ENCODE measurements at regions not wholly inside any gene's neighbourhood (a gene's known extent, or its start where the extent isn't known, plus 50 kb on each side); places are given as distances from the start of the nearest gene placed in this dataset.

DNA sequence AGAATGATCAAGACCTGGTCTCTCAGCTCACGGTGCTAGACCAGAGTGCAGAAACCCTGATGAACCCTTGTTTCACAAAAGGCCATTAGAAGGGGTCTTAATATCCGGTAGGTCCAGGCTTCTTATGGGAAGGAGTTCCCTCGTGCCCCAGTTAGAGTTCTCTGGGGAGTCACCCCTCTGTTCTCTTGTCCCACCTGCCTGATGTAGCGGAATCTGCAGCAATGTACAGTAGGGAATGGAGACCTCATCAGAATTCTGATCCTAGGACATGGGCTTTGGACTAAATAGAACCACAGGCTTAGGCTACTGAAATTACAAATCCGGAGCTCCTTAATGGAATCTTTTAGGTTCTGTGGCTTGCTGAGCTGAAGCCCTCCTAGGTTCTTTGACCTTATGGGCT, 243.6 kb upstream of the IRX2 start:
- DNase-seq (ENCODE audit: low spot score): no peak
- in situ Hi-C loops (cut with MboI; ENCODE audit: low sequenced_read_pairs, unreplicated experiment): no loop called here
- TF ChIP-seq, protein P1, sequence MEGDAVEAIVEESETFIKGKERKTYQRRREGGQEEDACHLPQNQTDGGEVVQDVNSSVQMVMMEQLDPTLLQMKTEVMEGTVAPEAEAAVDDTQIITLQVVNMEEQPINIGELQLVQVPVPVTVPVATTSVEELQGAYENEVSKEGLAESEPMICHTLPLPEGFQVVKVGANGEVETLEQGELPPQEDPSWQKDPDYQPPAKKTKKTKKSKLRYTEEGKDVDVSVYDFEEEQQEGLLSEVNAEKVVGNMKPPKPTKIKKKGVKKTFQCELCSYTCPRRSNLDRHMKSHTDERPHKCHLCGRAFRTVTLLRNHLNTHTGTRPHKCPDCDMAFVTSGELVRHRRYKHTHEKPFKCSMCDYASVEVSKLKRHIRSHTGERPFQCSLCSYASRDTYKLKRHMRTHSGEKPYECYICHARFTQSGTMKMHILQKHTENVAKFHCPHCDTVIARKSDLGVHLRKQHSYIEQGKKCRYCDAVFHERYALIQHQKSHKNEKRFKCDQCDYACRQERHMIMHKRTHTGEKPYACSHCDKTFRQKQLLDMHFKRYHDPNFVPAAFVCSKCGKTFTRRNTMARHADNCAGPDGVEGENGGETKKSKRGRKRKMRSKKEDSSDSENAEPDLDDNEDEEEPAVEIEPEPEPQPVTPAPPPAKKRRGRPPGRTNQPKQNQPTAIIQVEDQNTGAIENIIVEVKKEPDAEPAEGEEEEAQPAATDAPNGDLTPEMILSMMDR (IDR thresholded peaks at IDR 0.05; ENCODE audit: borderline replicate concordance, control extremely low read depth, extremely low read depth, insufficient read depth, missing control alignments): no peak

DNA sequence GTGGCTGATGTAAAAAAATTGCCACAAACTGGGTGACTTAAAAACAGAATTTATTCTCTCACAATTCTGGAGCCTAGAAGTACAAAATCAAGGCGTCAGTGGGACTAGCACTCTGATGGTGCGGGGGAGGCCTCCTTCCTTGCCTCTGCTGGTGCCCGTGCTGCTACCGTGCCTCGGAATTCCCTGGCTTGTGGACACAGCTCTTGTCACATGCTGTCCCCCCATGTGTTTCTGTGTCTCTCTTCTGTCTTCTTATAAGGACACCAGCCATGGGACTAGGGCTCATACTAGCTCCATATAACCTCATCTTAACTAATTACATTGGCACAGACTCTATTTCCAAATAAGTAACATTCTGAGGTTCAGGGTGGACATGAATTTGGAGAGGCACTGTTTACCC, 242.3 kb upstream of the IRX2 start:
- in situ Hi-C loops (cut with MboI; ENCODE audit: low sequenced_read_pairs, unreplicated experiment): no loop called here
- TF ChIP-seq, protein P1 (IDR thresholded peaks at IDR 0.05; ENCODE audit: borderline replicate concordance, control extremely low read depth, extremely low read depth, insufficient read depth, missing control alignments): no peak
- no peak for DNase-seq (ENCODE audit: low spot score)

DNA sequence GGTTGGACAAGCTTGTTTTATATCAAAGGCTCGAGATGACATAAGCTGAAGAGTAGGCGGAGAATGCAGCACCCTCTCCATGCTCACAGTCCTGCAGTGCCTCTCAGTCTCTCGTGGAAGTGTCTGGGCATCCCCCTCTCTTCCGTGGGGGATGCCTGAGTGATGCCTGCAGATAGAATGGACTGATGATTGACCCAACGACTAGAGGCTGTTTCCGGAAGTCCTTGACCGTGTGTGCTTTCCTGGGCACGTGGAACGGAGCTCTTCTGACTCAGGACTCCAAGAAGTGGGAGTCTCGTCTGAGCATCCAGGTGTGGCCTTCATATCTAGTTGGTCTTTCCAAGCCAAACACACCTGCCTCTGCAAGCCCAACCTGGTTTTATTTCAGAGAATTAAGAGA, 241.8 kb upstream of the IRX2 start:
- DNase-seq (ENCODE audit: low spot score): no peak
- TF ChIP-seq, protein P1 (IDR thresholded peaks at IDR 0.05; ENCODE audit: borderline replicate concordance, control extremely low read depth, extremely low read depth, insufficient read depth, missing control alignments): no peak
- in situ Hi-C loops (cut with MboI; ENCODE audit: low sequenced_read_pairs, unreplicated experiment): no loop called here

DNA sequence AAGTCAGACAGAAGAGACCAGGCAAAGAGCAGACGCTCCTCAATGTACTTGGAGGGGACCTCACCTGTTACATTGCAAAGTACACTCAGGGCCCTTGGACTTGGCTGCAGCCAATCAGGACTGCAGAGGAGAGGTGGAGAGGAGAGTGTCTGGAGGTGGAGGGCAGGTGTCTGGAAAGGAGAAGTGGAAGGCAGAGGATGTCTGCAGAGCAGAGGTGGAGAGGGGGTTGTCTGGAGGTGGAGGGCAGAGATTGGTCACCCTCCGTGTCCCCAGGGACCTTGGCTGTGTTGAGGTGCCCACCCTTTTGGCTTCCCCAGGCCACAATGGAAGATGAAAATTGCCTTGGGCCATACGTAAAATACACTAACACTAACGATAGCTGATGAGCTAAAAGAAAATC, 241.3 kb upstream of the IRX2 start:
- in situ Hi-C loops (cut with MboI; ENCODE audit: low sequenced_read_pairs, unreplicated experiment): no loop called here
- TF ChIP-seq, protein P1 (IDR thresholded peaks at IDR 0.05; ENCODE audit: borderline replicate concordance, control extremely low read depth, extremely low read depth, insufficient read depth, missing control alignments): no peak
- no peak for DNase-seq (ENCODE audit: low spot score)

DNA sequence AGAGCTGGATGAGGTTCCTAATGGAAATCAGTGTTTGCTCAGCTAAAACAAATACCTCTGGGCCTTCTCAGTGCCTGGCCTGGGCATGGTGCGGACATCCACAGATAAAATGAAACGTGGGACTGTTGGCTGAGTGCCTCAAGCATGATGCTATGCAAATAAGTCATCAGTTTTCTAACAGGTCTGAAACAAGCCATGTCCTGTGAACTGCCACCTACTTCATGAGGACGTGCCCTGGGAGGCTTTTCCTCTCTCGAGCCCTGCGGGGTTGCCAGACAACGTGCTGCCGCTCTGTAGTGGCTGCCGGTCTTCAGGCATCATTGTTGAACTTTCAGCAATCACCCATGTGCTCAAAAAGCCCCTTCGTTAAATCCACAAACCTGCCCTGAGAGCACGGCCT, 240.4 kb upstream of the IRX2 start:
- in situ Hi-C loops (cut with MboI; ENCODE audit: low sequenced_read_pairs, unreplicated experiment): no loop called here
- TF ChIP-seq, protein P1 (IDR thresholded peaks at IDR 0.05; ENCODE audit: borderline replicate concordance, control extremely low read depth, extremely low read depth, insufficient read depth, missing control alignments): no peak
- DNase-seq (ENCODE audit: low spot score): no peak

DNA sequence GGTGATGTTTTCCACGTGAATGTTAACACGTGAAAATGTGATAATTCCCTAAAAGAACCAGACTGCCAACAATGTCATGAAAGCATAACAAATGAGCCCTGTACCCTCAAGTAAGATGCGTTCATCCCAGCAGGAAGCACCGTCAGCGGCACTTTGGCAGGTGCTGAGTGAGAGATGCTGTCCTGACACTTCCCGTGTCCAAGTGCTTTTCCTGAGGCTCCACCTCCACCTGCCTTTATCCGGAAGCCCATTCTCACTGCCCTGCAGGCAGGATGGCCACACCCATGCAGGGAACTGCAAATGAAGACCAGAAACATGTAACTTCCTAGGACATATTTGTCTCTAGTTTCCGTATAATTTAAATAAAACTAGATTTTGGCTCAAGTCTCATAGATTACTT, 238.0 kb upstream of the IRX2 start:
- TF ChIP-seq, protein P1 (IDR thresholded peaks at IDR 0.05; ENCODE audit: borderline replicate concordance, control extremely low read depth, extremely low read depth, insufficient read depth, missing control alignments): no peak
- in situ Hi-C loops (cut with MboI; ENCODE audit: low sequenced_read_pairs, unreplicated experiment): no loop called here

DNA sequence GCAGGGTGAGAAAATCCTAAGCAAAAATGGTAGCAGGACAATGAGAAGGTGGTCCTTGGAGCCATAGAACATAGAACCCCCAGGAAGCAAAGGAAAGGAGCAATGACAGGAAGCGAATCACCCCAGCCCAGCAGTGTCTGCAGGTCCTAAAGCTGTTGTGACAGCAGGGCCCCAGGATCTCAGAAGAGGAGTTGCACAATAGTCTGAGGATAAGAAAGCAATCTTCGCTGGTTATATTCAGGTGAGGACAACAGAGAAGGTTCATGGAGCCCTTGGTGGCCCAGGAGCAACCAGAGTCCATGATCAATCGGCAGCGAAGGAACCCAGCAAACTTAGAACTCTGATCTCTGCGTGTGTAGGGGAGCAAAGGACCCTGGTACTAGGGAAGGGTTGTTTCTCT, 234.8 kb upstream of the IRX2 start:
- in situ Hi-C loops (cut with MboI; ENCODE audit: low sequenced_read_pairs, unreplicated experiment): no loop called here

More for the DNA sequence above, 238.0 kb upstream of the IRX2 start:
- no peak for DNase-seq (ENCODE audit: low spot score)

More for the DNA sequence above, 234.8 kb upstream of the IRX2 start:
- TF ChIP-seq, protein P1 (IDR thresholded peaks at IDR 0.05; ENCODE audit: borderline replicate concordance, control extremely low read depth, extremely low read depth, insufficient read depth, missing control alignments): no peak
- no peak for DNase-seq (ENCODE audit: low spot score)
